Osteocyte (in vitro differentiated cells): ENCODE measurements at regions not wholly inside any gene's neighbourhood (a gene's known extent, or its start where the extent isn't known, plus 50 kb on each side); places are given as distances from the start of the nearest gene placed in this dataset.

Experiments used
- DNase-seq: peaks from one replicate; pipeline ENCODE4 v3.0.0; 2021; ENCODE audit warnings: mixed read lengths; ENCODE audit not compliant: unreplicated experiment; ENCODE audit errors: extremely low spot score
- H3K27ac Mint-ChIP-seq: one replicate; pipeline ENCODE4 v1.8.0; 2021; ENCODE audit warnings: mild to moderate bottlenecking, mixed read lengths; ENCODE audit not compliant: unreplicated experiment
- H3K27me3 Mint-ChIP-seq: one replicate; pipeline ENCODE4 v1.8.0; 2021; ENCODE audit warnings: mixed read lengths; ENCODE audit not compliant: unreplicated experiment
- H3K36me3 Mint-ChIP-seq: one replicate; pipeline ENCODE4 v1.8.0; 2021; ENCODE audit warnings: mixed read lengths; ENCODE audit not compliant: unreplicated experiment
- H3K4me1 Mint-ChIP-seq: one replicate; pipeline ENCODE4 v1.8.0; 2021; ENCODE audit warnings: mixed read lengths; ENCODE audit not compliant: unreplicated experiment
- H3K4me3 Mint-ChIP-seq: one replicate; pipeline ENCODE4 v1.8.0; 2021; ENCODE audit warnings: mild to moderate bottlenecking, moderate library complexity, mixed read lengths; ENCODE audit not compliant: unreplicated experiment
- H3K9me3 Mint-ChIP-seq: one replicate; pipeline ENCODE4 v1.8.0; 2021; ENCODE audit warnings: mixed read lengths; ENCODE audit not compliant: unreplicated experiment
- CTCF ChIP-seq: fragments of 200-600 bp; sonication (generic); IDR thresholded peaks from 2 replicates; pipeline ENCODE4 v1.5.0; 2021; ENCODE audit warnings: antibody characterized with exemption, mild to moderate bottlenecking, moderate library complexity

- TF ChIP-seq CTCF, result no peak
- peak overlapping the region; percentile 7 for H3K4me3 Mint-ChIP-seq
- peaks cover 3% of the 10 kb centered on the region for H3K36me3 Mint-ChIP-seq
- no peaks in the 10 kb centered on the region for H3K27me3 Mint-ChIP-seq
- DNase-seq, result no peak
- H3K4me1 Mint-ChIP-seq, result peaks cover 57% of the 10 kb centered on the region
- H3K9me3 Mint-ChIP-seq, result no peaks in the 10 kb centered on the region
- H3K27ac Mint-ChIP-seq, result peak overlapping the region; percentile 89
Observed at GRCh38 chr3:170753421-170754310, 116.3 kb downstream of the RPL22L1 start.

GRCh38 chr3:170752571-170753155, 117.3 kb downstream of the RPL22L1 start:
- Mint-ChIP-seq H3K4me3 (peak overlapping the region; percentile 3), H3K9me3 (no peaks in the 10 kb centered on the region), H3K36me3 (peaks cover 3% of the 10 kb centered on the region), H3K4me1 (peaks cover 58% of the 10 kb centered on the region), H3K27ac (peak overlapping the region; percentile 89), H3K27me3 (no peaks in the 10 kb centered on the region)
- no peak for DNase-seq
- no peak for TF ChIP-seq CTCF

DNA sequence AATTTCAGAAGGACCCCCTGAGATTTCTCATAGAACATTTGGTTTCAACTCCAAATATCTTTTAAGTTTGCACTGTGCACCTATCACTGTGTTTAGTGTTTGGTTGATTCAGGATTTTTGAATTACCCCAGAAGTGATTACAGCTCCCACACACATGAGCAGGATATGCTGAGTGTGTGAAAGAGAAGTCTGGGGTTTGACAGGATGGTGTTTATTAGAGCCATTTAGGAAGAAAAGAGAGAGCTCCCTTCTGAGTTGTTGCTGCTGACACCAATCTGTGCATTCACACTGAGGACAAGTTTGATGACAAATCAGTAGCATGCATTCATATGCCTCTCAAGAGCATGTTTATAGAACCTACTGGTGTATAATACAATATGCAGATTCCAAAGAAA, 118.1 kb downstream of the RPL22L1 start:
- no peak for DNase-seq
- Mint-ChIP-seq H3K4me1 (peaks cover 58% of the 10 kb centered on the region), H3K27ac (peak overlapping the region; percentile 89)

DNA sequence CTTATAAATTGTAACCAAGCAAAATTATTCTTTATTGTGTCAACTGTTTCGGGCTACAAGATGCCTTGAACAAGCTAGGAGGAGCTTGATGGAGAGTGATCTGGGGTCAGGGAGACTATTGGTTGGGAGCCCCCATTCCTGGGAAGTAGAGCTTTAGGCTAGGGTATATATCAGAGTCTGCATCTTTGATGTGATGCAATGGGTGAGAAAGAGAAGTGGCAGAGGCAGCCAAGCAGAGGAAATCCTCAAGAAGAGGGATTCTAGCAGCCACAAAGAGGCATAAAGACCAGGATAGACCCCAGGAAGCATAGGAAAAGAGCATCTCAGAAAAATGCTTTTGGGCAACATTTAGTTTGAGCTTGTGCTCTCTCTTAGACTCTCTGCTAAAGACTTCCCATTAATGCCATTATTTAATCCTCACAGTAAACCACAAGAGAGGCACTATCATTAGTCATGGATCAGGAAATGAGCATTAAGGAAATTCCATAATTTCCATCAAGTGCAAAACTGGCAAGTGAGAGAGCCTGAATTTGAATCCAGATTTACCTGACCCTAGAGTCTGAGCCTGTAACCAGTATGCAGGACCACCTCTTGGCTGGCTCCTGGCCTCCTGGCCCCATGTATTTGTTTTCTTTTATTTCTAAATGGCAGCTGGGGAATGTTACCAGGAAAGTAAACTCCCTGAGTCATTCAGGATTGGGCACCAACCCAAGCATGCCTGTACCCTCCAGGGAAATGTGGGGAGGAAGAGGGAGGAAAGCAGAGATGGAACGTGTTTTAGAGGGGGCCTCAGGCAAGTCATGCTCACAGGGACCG, 118.7 kb downstream of the RPL22L1 start:
- Mint-ChIP-seq H3K27ac (peak overlapping the region; percentile 89), H3K36me3 (peaks cover 3% of the 10 kb centered on the region), H3K27me3 (no peaks in the 10 kb centered on the region), H3K9me3 (peaks cover 9% of the 10 kb centered on the region), H3K4me1 (peaks cover 62% of the 10 kb centered on the region), H3K4me3 (no peak overlapping the region)
- no peak for TF ChIP-seq CTCF
- peak; percentile 93 for DNase-seq

More for the DNA sequence above, 118.1 kb downstream of the RPL22L1 start:
- no peaks in the 10 kb centered on the region for H3K27me3 Mint-ChIP-seq
- no peak for TF ChIP-seq CTCF
- H3K36me3 Mint-ChIP-seq, result peaks cover 3% of the 10 kb centered on the region
- no peak overlapping the region for H3K4me3 Mint-ChIP-seq
- peaks cover 3% of the 10 kb centered on the region for H3K9me3 Mint-ChIP-seq
